Adrenal gland (tissue), 9 donors: ENCODE measurements at regions not wholly inside any gene's neighbourhood (a gene's known extent, or its start where the extent isn't known, plus 50 kb on each side); places are given as distances from the start of the nearest gene placed in this dataset.

Experiments used
- DNase-seq, 7 donors: peaks; one replicate each; pipeline ENCODE4 v3.0.0-alpha.2; 2019 to 2020
- H3K27ac ChIP-seq, 5 donors: fragments of 200-600 bp; sonication (generic) in 4 of 5; 1 replicate in 3 of 5; 2 replicates in 2 of 5; pipeline versions ENCODE4 v1.5.1 to v1.8.0; 2016 to 2020; ENCODE audit warnings: mild to moderate bottlenecking in 1 of 5
- H3K27me3 ChIP-seq: fragments of 200-600 bp; 2 replicates; pipeline ENCODE4 v1.8.0; 2021
- H3K36me3 ChIP-seq, 2 donors: fragments of 200-600 bp; replicated peaks in 1 of 2; 1 replicate in 1 of 2; 2 replicates in 1 of 2; pipeline versions ENCODE4 v1.5.1 to v1.8.0; 2018 to 2022
- H3K4me1 ChIP-seq, 2 donors: fragments of 200-600 bp; replicated peaks in 1 of 2; 1 replicate in 1 of 2; 2 replicates in 1 of 2; pipeline versions ENCODE4 v1.5.1 to v1.8.0; 2018 to 2021
- H3K4me3 ChIP-seq, 4 donors: fragments of 200-600 bp; sonication (generic) in 3 of 4; one replicate each; pipeline ENCODE4 v1.5.1; 2016 to 2018
- H3K9me3 ChIP-seq, 3 donors: fragments of 200-600 bp; sonication (generic) in 1 of 3; replicated peaks in 1 of 3; 1 replicate in 2 of 3; 2 replicates in 1 of 3; pipeline versions ENCODE4 v1.5.1 to v1.8.0; 2016 to 2021
- CTCF ChIP-seq, 6 experiments: fragments of 450-650 bp in 4 of 6; fragments of 200-600 bp in 2 of 6; sonication (generic) in 1 of 6; IDR thresholded peaks; 1 replicate in 5 of 6; 2 replicates in 1 of 6; pipeline versions ENCODE4 v1.5.1 to v1.8.0; 2016 to 2021; ENCODE audit warnings: antibody characterized with exemption in 6 of 6, mild to moderate bottlenecking in 2 of 6, moderate library complexity in 1 of 6
- POLR2A ChIP-seq, 2 donors: fragments of 450-650 bp; IDR thresholded peaks; one replicate each; pipeline ENCODE4 v1.6.1; 2017; ENCODE audit warnings: antibody characterized with exemption in 2 of 2, mild to moderate bottlenecking in 2 of 2, moderate library complexity in 1 of 2
- WGBS, 4 donors: extraction: QIAGEN DNeasy Blood & Tissue Kit in 2 of 4; methylation state at CpG; one replicate each; pipeline versions ENCODE4 v1.1.5 to v1.1.7; 2013 to 2017; 5-methylcytosine and 5-hydroxymethylcytosine counted together
- intact Hi-C, 2 donors: fragments of 100-400 bp; cut with DNase I; formaldehyde crosslinking; loops; one replicate each; pipeline versions ENCODE4 v1.14.1 to v1.15.0; 2022 to 2023
- donor health status: healthy with polysubstance abuse.
- donor health status: Bipolar disorder and iron deficiency.
- donor health status: DM: yes; HTN: yes; CAD: no.
- donor health status: DM: no; HTN: no; CAD: no.
- donor health status: DM: no; HTN: no; CAD: no.

- TF ChIP-seq POLR2A (IDR thresholded peaks at IDR 0.05) (no peak), CTCF (IDR thresholded peaks at IDR 0.05) (no peak)
- DNase-seq = no peak
- H3K4me1 ChIP-seq = no peaks in the 10 kb centered on the region
- 61 to 70% (median 62%) methylated on average over 4 of the region's 4 CpGs for WGBS, 4 donors
- intact Hi-C loops = no loop called here
- H3K36me3 ChIP-seq = no peaks in the 10 kb centered on the region
- no peaks in the 10 kb centered on the region for H3K27me3 ChIP-seq
- H3K4me3 ChIP-seq = no peak overlapping the region
- no peak overlapping the region for H3K27ac ChIP-seq
- H3K9me3 ChIP-seq = no peaks in the 10 kb centered on the region
Measured at GRCh38 chr7:49400891-49401550, 372.4 kb upstream of the VWC2 start.

- intact Hi-C loops = no loop called here
- 69 to 88% (median 82%) methylated on average over 2 of the region's 2 CpGs for WGBS, 4 donors
- no peak for DNase-seq
- H3K27ac ChIP-seq = no peak overlapping the region
- no peaks in the 10 kb centered on the region for H3K27me3 ChIP-seq
- no peaks in the 10 kb centered on the region for H3K4me1 ChIP-seq
- no peaks in the 10 kb centered on the region for H3K9me3 ChIP-seq
- TF ChIP-seq POLR2A (IDR thresholded peaks at IDR 0.05) = no peak
- TF ChIP-seq CTCF (IDR thresholded peaks at IDR 0.05) = no peak
- H3K4me3 ChIP-seq = no peak overlapping the region
- H3K36me3 ChIP-seq = no peaks in the 10 kb centered on the region
Measured at GRCh38 chr7:49403844-49404243, 369.6 kb upstream of the VWC2 start.

GRCh38 chr7:49407205-49407604, 366.2 kb upstream of the VWC2 start:
- DNase-seq = no peak
- H3K4me1 ChIP-seq = no peaks in the 10 kb centered on the region
- H3K36me3 ChIP-seq = no peaks in the 10 kb centered on the region
- no peak for TF ChIP-seq POLR2A (IDR thresholded peaks at IDR 0.05)
- no peak for TF ChIP-seq CTCF (IDR thresholded peaks at IDR 0.05)
- H3K9me3 ChIP-seq = no peaks in the 10 kb centered on the region
- 62 to 76% (median 67%) methylated on average over 4 of the region's 4 CpGs for WGBS, 4 donors
- intact Hi-C loops = no loop called here
- no peaks in the 10 kb centered on the region for H3K27me3 ChIP-seq
- H3K4me3 ChIP-seq = no peak overlapping the region
- H3K27ac ChIP-seq = no peak overlapping the region

- Histone ChIP-seq H3K9me3 (no peaks in the 10 kb centered on the region), H3K27ac (no peak overlapping the region), H3K4me1 (no peaks in the 10 kb centered on the region), H3K4me3 (no peak overlapping the region), H3K27me3 (no peaks in the 10 kb centered on the region), H3K36me3 (no peaks in the 10 kb centered on the region)
- intact Hi-C loops = no loop called here
- TF ChIP-seq CTCF (IDR thresholded peaks at IDR 0.05) (no peak), POLR2A (IDR thresholded peaks at IDR 0.05) (no peak)
- WGBS, 4 donors = 52 to 72% (median 64%) methylated on average over 2 of the region's 2 CpGs
- DNase-seq = no peak
Measured at GRCh38 chr7:49417034-49417433, 356.4 kb upstream of the VWC2 start.
